Neural progenitor cell (in vitro differentiated cells): ENCODE measurements at regions not wholly inside any gene's neighbourhood (a gene's known extent, or its start where the extent isn't known, plus 50 kb on each side); places are given as distances from the start of the nearest gene placed in this dataset.

ENCODE experiments used
- EZH2 ChIP-seq: fragments of 200-600 bp; sonication (generic); IDR thresholded peaks from 2 replicates; pipeline ENCODE4 v1.6.1; 2017; ENCODE audit warnings: antibody characterized with exemption, mild to moderate bottlenecking, moderate library complexity
- TF ChIP-seq, protein P1 (sequence below): fragments of 200-600 bp; sonication (generic); IDR thresholded peaks from 2 replicates; pipeline ENCODE4 v1.5.1; 2017; ENCODE audit warnings: antibody characterized with exemption, mild to moderate bottlenecking

DNA sequence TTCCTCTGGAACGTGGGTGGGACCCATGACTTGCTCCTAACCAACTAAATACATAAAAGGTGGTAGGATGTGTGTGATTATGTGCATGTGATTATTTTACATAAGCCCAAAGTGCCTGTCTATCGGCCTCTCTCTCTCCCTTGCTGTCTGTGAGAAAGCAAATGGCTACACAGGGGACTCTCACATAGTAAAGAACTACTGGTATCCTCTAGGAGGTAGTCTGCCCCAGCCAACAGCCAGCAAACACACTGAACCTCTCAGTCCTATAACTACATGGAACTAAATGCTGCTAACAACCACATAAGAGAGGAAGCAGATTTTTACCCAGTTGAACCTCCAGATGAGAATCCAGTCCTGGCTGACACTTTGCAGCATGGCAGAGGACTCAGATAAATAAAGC lies 1249.4 kb downstream of the ADGRL3 start:
- no peak for TF ChIP-seq EZH2
- TF ChIP-seq, protein P1, sequence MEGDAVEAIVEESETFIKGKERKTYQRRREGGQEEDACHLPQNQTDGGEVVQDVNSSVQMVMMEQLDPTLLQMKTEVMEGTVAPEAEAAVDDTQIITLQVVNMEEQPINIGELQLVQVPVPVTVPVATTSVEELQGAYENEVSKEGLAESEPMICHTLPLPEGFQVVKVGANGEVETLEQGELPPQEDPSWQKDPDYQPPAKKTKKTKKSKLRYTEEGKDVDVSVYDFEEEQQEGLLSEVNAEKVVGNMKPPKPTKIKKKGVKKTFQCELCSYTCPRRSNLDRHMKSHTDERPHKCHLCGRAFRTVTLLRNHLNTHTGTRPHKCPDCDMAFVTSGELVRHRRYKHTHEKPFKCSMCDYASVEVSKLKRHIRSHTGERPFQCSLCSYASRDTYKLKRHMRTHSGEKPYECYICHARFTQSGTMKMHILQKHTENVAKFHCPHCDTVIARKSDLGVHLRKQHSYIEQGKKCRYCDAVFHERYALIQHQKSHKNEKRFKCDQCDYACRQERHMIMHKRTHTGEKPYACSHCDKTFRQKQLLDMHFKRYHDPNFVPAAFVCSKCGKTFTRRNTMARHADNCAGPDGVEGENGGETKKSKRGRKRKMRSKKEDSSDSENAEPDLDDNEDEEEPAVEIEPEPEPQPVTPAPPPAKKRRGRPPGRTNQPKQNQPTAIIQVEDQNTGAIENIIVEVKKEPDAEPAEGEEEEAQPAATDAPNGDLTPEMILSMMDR: no peak
